Bronchial epithelial cell (primary cell): ENCODE measurements at regions not wholly inside any gene's neighbourhood (a gene's known extent, or its start where the extent isn't known, plus 50 kb on each side); places are given as distances from the start of the nearest gene placed in this dataset.

Source experiments
- DNase-seq: peaks from one replicate; pipeline ENCODE4 v3.0.0-alpha.2; 2010; ENCODE audit warnings: low read depth
- FAIRE-seq: peaks from 2 replicates; lab custom pipeline; 2011; peaks lifted over from hg19 to GRCh38; lab: Jason Lieb, UNC
- H3K27me3 ChIP-seq: 2 replicates; pipeline ENCODE4 v1.5.1; 2011; ENCODE audit warnings: low read length; ENCODE audit not compliant: control insufficient read depth, insufficient read depth
- H3K36me3 ChIP-seq: 2 replicates; pipeline ENCODE4 v1.5.1; 2011; ENCODE audit warnings: low read length; ENCODE audit not compliant: control insufficient read depth, insufficient read depth
- H3K4me3 ChIP-seq: 2 replicates; pipeline ENCODE4 v1.5.1; 2011; ENCODE audit warnings: mild to moderate bottlenecking, low read depth, low read length, control low read depth
- CTCF ChIP-seq: IDR thresholded peaks from 2 replicates; pipeline ENCODE4 v1.5.1; 2011; ENCODE audit warnings: mild to moderate bottlenecking, moderate library complexity, low read length, control low read depth, inconsistent platforms; ENCODE audit not compliant: insufficient read depth, severe bottlenecking

GRCh38 chr5:89417515-89417914, 534.5 kb upstream of the MEF2C start:
- DNase-seq (no peak), FAIRE-seq (no peak)
- Histone ChIP-seq H3K27me3 (no peaks in the 10 kb centered on the region), H3K4me3 (no peak overlapping the region), H3K36me3 (no peaks in the 10 kb centered on the region)
- no peak for TF ChIP-seq CTCF

GRCh38 chr5:89411891-89412290, 528.9 kb upstream of the MEF2C start:
- no peak for DNase-seq
- no peak for TF ChIP-seq CTCF
- Histone ChIP-seq H3K27me3 (no peaks in the 10 kb centered on the region), H3K4me3 (no peak overlapping the region), H3K36me3 (no peaks in the 10 kb centered on the region)
- FAIRE-seq, result no peak

GRCh38 chr5:89407054-89407453, 524.1 kb upstream of the MEF2C start:
- no peak for DNase-seq
- Histone ChIP-seq H3K27me3 (no peaks in the 10 kb centered on the region), H3K36me3 (no peaks in the 10 kb centered on the region), H3K4me3 (no peak overlapping the region)
- no peak for TF ChIP-seq CTCF
- no peak for FAIRE-seq

- DNase-seq, result no peak
Measured at GRCh38 chr5:89401659-89402058, 518.7 kb upstream of the MEF2C start.

GRCh38 chr5:89401012-89401411, 518.0 kb upstream of the MEF2C start:
- no peak for FAIRE-seq
- no peak for DNase-seq
- no peaks in the 10 kb centered on the region for H3K36me3 ChIP-seq
- H3K27me3 ChIP-seq, result no peaks in the 10 kb centered on the region
- TF ChIP-seq CTCF, result no peak
- H3K4me3 ChIP-seq, result no peak overlapping the region

More at GRCh38 chr5:89401659-89402058, 518.7 kb upstream of the MEF2C start:
- H3K36me3 ChIP-seq, result no peaks in the 10 kb centered on the region
- FAIRE-seq, result no peak
- no peaks in the 10 kb centered on the region for H3K27me3 ChIP-seq
- no peak overlapping the region for H3K4me3 ChIP-seq
- TF ChIP-seq CTCF, result no peak

- no peak for TF ChIP-seq CTCF
- DNase-seq, result peak; percentile 65
- Histone ChIP-seq H3K27me3 (no peaks in the 10 kb centered on the region), H3K4me3 (no peak overlapping the region), H3K36me3 (no peaks in the 10 kb centered on the region)
- no peak for FAIRE-seq
Measured at GRCh38 chr5:89399548-89399947, 516.6 kb upstream of the MEF2C start.
